ENCODE measurements at regions not wholly inside any gene's neighbourhood (a gene's known extent, or its start where the extent isn't known, plus 50 kb on each side); places are given as distances from the start of the nearest gene placed in this dataset.

GRCh38 chr7:130923365-130923764 lies 189.4 kb upstream of the KLF14 start:
- no peak for TF ChIP-seq CTCF (conservative IDR thresholded peaks at IDR 0.05)
- no peak overlapping the region for H3K27ac ChIP-seq

- TF ChIP-seq CTCF (conservative IDR thresholded peaks at IDR 0.05) = no peak
- H3K27ac ChIP-seq = no peak overlapping the region
These were observed 189.9 kb upstream of the KLF14 start for GRCh38 chr7:130923930-130924329.

- H3K27ac ChIP-seq = peak overlapping the region; percentile 8; the same call in 1 of the 2 replicates
- no peak for TF ChIP-seq CTCF (conservative IDR thresholded peaks at IDR 0.05)
These were observed 191.3 kb upstream of the KLF14 start for GRCh38 chr7:130925136-130925794.

GRCh38 chr7:130926001-130926691 lies 192.1 kb upstream of the KLF14 start:
- no peak overlapping the region for H3K27ac ChIP-seq
- no peak for TF ChIP-seq CTCF (conservative IDR thresholded peaks at IDR 0.05)

- H3K27ac ChIP-seq = no peak overlapping the region
These were observed 193.1 kb upstream of the KLF14 start for GRCh38 chr7:130927062-130927461.

GRCh38 chr7:130927564-130927963 lies 193.6 kb upstream of the KLF14 start:
- H3K27ac ChIP-seq = no peak overlapping the region
- no peak for TF ChIP-seq CTCF (conservative IDR thresholded peaks at IDR 0.05)

More at GRCh38 chr7:130927062-130927461, 193.1 kb upstream of the KLF14 start:
- no peak for TF ChIP-seq CTCF (conservative IDR thresholded peaks at IDR 0.05)

GRCh38 chr7:130929896-130930659 lies 196.1 kb upstream of the KLF14 start:
- TF ChIP-seq CTCF (conservative IDR thresholded peaks at IDR 0.05) = no peak
- H3K27ac ChIP-seq = peak overlapping the region; percentile 52
